Body of pancreas (tissue), 4 donors: ENCODE measurements at regions not wholly inside any gene's neighbourhood (a gene's known extent, or its start where the extent isn't known, plus 50 kb on each side); places are given as distances from the start of the nearest gene placed in this dataset.

Experiments
- CTCF ChIP-seq, 7 experiments: fragments of 450-650 bp in 4 of 7; fragments of 200-600 bp in 3 of 7; sonication (generic) in 3 of 7; IDR thresholded peaks; one replicate each; pipeline ENCODE4 v1.5.1; 2016 to 2019; ENCODE audit warnings: antibody characterized with exemption in 7 of 7
- POLR2A ChIP-seq, 3 donors: fragments of 450-650 bp; IDR thresholded peaks; one replicate each; pipeline ENCODE4 v1.6.1; 2016; ENCODE audit warnings: antibody characterized with exemption in 3 of 3, mild to moderate bottlenecking in 2 of 3

- no peak for TF ChIP-seq CTCF (IDR thresholded peaks at IDR 0.05)
- TF ChIP-seq POLR2A (IDR thresholded peaks at IDR 0.05): no peak
These were observed 1814.2 kb upstream of the SEL1L start for GRCh38 chr14:83347874-83348273.
